Neural cell (in vitro differentiated cells): ENCODE measurements at regions not wholly inside any gene's neighbourhood (a gene's known extent, or its start where the extent isn't known, plus 50 kb on each side); places are given as distances from the start of the nearest gene placed in this dataset.

Source experiments
- H2AFZ ChIP-seq: fragments of 200-600, 300-800 bp; sonication (generic), shearing (Covaris generic); 2 replicates; pipeline ENCODE4 v1.6.0; 2014; ENCODE audit warnings: low read depth, mild to moderate bottlenecking, antibody characterized with exemption, low read length, moderate library complexity
- H3F3A ChIP-seq: fragments of 200-600 bp; shearing (Covaris generic); 2 replicates; pipeline ENCODE4 v1.6.1; 2016; ENCODE audit warnings: mild to moderate bottlenecking, moderate library complexity, mixed read lengths, antibody characterized with exemption, low read length; ENCODE audit not compliant: insufficient read depth, poor library complexity, severe bottlenecking
- H3K27ac ChIP-seq: fragments of 200-600, 300-800 bp; sonication (generic), shearing (Covaris generic); 2 replicates; pipeline ENCODE4 v1.5.1; 2014; ENCODE audit warnings: mild to moderate bottlenecking, low read length, moderate library complexity
- H3K27me3 ChIP-seq: fragments of 300-800, 200-600 bp; sonication (generic), shearing (Covaris generic); 2 replicates; pipeline ENCODE4 v1.6.0; 2014; ENCODE audit warnings: mild to moderate bottlenecking, low read depth, low read length, moderate library complexity; ENCODE audit not compliant: insufficient read depth
- H3K36me3 ChIP-seq: fragments of 300-800, 200-600 bp; sonication (generic), shearing (Covaris generic); 2 replicates; pipeline ENCODE4 v1.5.1; 2014; ENCODE audit warnings: mild to moderate bottlenecking, antibody characterized with exemption, low read length, moderate library complexity; ENCODE audit not compliant: insufficient read depth
- H3K4me2 ChIP-seq: fragments of 300-800, 200-600 bp; sonication (generic), shearing (Covaris generic); 2 replicates; pipeline ENCODE4 v1.6.0; 2014; ENCODE audit warnings: mild to moderate bottlenecking, low read length
- H3K4me3 ChIP-seq: fragments of 300-800, 200-600 bp; sonication (generic), shearing (Covaris generic); 2 replicates; pipeline ENCODE4 v1.5.1; 2014; ENCODE audit warnings: mild to moderate bottlenecking, low read length, moderate library complexity
- H3K79me2 ChIP-seq: fragments of 200-600 bp; shearing (Covaris generic); replicated peaks from 2 replicates; pipeline ENCODE4 v1.6.0; 2014; ENCODE audit warnings: mild to moderate bottlenecking, low read length, moderate library complexity; ENCODE audit not compliant: insufficient read depth
- H3K9ac ChIP-seq: fragments of 300-800, 200-600 bp; sonication (generic), shearing (Covaris generic); 2 replicates; pipeline ENCODE4 v1.6.1; 2016; ENCODE audit warnings: mild to moderate bottlenecking, low read length, mixed read lengths
- H3K9me2 ChIP-seq: fragments of 200-600 bp; shearing (Covaris generic); 2 replicates; pipeline ENCODE4 v1.6.1; 2016; ENCODE audit warnings: mild to moderate bottlenecking, low read length, mixed read lengths; ENCODE audit not compliant: insufficient read depth
- H3K9me3 ChIP-seq: fragments of 200-600, 300-800 bp; sonication (generic), shearing (Covaris generic); 2 replicates; pipeline ENCODE4 v1.6.1; 2016; ENCODE audit warnings: mild to moderate bottlenecking, mixed run types, low read length, moderate library complexity, mixed read lengths
- H4K20me1 ChIP-seq: fragments of 200-600 bp; shearing (Covaris generic); 2 replicates; pipeline ENCODE4 v1.6.1; 2016; ENCODE audit warnings: mild to moderate bottlenecking, mixed run types; ENCODE audit not compliant: insufficient read depth
- EP300 ChIP-seq: fragments of 450-650 bp; conservative IDR thresholded peaks from 2 replicates; pipeline ENCODE4 v1.6.1; 2014; ENCODE audit warnings: antibody characterized with exemption, mild to moderate bottlenecking, moderate library complexity; ENCODE audit not compliant: poor library complexity, severe bottlenecking
- EZH2 ChIP-seq: fragments of 200-600, 300-800 bp; shearing (Covaris generic), sonication (generic); IDR thresholded peaks from 2 replicates; pipeline ENCODE4 v1.6.1; 2014; ENCODE audit warnings: antibody characterized with exemption, low read length, borderline replicate concordance, mild to moderate bottlenecking; ENCODE audit not compliant: insufficient read depth, poor library complexity, severe bottlenecking
- MXI1 ChIP-seq: fragments of 450-650 bp; conservative IDR thresholded peaks from 2 replicates; pipeline ENCODE4 v1.6.1; 2014; ENCODE audit warnings: antibody characterized with exemption, mild to moderate bottlenecking; ENCODE audit not compliant: poor library complexity, severe bottlenecking
- POLR2AphosphoS5 ChIP-seq: IDR thresholded peaks from 2 replicates; pipeline ENCODE4 v1.6.1; 2012
- RAD21 ChIP-seq: fragments of 450-650 bp; conservative IDR thresholded peaks from 2 replicates; pipeline ENCODE4 v1.6.1; 2014; ENCODE audit warnings: antibody characterized with exemption, mild to moderate bottlenecking, moderate library complexity
- REST ChIP-seq: IDR thresholded peaks from 2 replicates; pipeline ENCODE4 v1.6.1; 2012; ENCODE audit warnings: borderline replicate concordance
- SMC3 ChIP-seq: fragments of 450-650 bp; conservative IDR thresholded peaks from 2 replicates; pipeline ENCODE4 v1.6.1; 2014; ENCODE audit warnings: antibody characterized with exemption, mild to moderate bottlenecking, moderate library complexity; ENCODE audit not compliant: poor library complexity
- TAF1 ChIP-seq: IDR thresholded peaks from 2 replicates; pipeline ENCODE4 v1.6.1; 2012; ENCODE audit warnings: low read depth
- TF ChIP-seq, protein P1 (sequence below): fragments of 450-650 bp; IDR thresholded peaks from 2 replicates; pipeline ENCODE4 v1.5.1; 2014; ENCODE audit warnings: antibody characterized with exemption, mild to moderate bottlenecking, moderate library complexity; ENCODE audit not compliant: poor library complexity, severe bottlenecking

DNA sequence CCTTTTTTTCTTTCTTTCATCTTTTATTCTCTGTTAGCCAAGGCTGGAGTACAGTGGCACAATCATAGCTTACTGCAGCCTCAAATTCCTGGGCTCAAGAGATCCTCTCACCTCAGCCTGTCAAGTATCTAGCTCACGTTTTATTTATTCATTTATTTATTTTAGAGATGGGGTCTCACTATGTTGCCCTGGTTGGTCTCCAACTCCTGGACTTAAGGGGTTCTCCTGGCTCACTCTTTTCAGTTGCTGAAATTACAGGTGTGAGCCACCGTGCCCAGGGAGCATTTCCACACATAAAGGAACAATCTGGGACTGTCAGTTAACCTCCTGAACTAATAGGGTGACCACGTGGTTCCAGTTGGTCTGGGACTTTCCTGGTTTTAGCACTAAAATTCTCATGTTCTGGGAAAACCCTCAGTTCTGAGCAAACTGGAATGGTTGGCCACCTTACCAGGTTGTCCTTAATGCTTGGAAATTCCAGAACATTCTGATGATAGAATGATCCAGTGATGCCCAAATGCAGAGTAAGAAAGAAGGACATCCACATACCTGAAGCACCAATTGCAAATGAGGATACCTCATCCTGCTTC, 105.5 kb upstream of the ZNF217 start:
- no peaks in the 10 kb centered on the region for H3F3A ChIP-seq
- H3K9ac ChIP-seq: no peak overlapping the region
- H3K36me3 ChIP-seq: no peaks in the 10 kb centered on the region
- no peaks in the 10 kb centered on the region for H3K9me3 ChIP-seq
- no peak overlapping the region for H3K4me2 ChIP-seq
- TF ChIP-seq, protein P1, sequence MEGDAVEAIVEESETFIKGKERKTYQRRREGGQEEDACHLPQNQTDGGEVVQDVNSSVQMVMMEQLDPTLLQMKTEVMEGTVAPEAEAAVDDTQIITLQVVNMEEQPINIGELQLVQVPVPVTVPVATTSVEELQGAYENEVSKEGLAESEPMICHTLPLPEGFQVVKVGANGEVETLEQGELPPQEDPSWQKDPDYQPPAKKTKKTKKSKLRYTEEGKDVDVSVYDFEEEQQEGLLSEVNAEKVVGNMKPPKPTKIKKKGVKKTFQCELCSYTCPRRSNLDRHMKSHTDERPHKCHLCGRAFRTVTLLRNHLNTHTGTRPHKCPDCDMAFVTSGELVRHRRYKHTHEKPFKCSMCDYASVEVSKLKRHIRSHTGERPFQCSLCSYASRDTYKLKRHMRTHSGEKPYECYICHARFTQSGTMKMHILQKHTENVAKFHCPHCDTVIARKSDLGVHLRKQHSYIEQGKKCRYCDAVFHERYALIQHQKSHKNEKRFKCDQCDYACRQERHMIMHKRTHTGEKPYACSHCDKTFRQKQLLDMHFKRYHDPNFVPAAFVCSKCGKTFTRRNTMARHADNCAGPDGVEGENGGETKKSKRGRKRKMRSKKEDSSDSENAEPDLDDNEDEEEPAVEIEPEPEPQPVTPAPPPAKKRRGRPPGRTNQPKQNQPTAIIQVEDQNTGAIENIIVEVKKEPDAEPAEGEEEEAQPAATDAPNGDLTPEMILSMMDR: no peak
- no peak for TF ChIP-seq POLR2AphosphoS5
- TF ChIP-seq RAD21: no peak
- no peak for TF ChIP-seq EZH2
- TF ChIP-seq EP300: no peak
- TF ChIP-seq TAF1: no peak
- TF ChIP-seq SMC3: no peak
- TF ChIP-seq REST: no peak
- no peak for TF ChIP-seq MXI1
- no peaks in the 10 kb centered on the region for H3K27me3 ChIP-seq
- no peaks in the 10 kb centered on the region for H4K20me1 ChIP-seq
- no peak overlapping the region for H2AFZ ChIP-seq
- H3K27ac ChIP-seq: no peak overlapping the region
- H3K9me2 ChIP-seq: no peaks in the 10 kb centered on the region
- no peak overlapping the region for H3K4me3 ChIP-seq
- H3K79me2 ChIP-seq: no peaks in the 10 kb centered on the region

- no peaks in the 10 kb centered on the region for H3K9me2 ChIP-seq
- H3K79me2 ChIP-seq: no peaks in the 10 kb centered on the region
- TF ChIP-seq MXI1 (no peak), TAF1 (no peak), SMC3 (no peak), REST (no peak), POLR2AphosphoS5 (no peak), RAD21 (no peak)
- H3K9ac ChIP-seq: no peak overlapping the region
- no peak overlapping the region for H3K4me3 ChIP-seq
- H3K27me3 ChIP-seq: no peaks in the 10 kb centered on the region
- no peak overlapping the region for H2AFZ ChIP-seq
- H3K4me2 ChIP-seq: no peak overlapping the region
- H3K27ac ChIP-seq: no peak overlapping the region
- no peaks in the 10 kb centered on the region for H3F3A ChIP-seq
- no peaks in the 10 kb centered on the region for H3K9me3 ChIP-seq
- no peaks in the 10 kb centered on the region for H4K20me1 ChIP-seq
- no peaks in the 10 kb centered on the region for H3K36me3 ChIP-seq
Observed at GRCh38 chr20:53698371-53698978, 104.8 kb upstream of the ZNF217 start.
